H1 (cell line): ENCODE measurements at regions not wholly inside any gene's neighbourhood (a gene's known extent, or its start where the extent isn't known, plus 50 kb on each side); places are given as distances from the start of the nearest gene placed in this dataset.

ENCODE experiments used
- BRCA1 ChIP-seq: IDR thresholded peaks from 2 replicates; pipeline ENCODE4 v1.6.1; 2012; ENCODE audit warnings: low read depth, low read length, improper control_type of control experiment
- CHD2 ChIP-seq: IDR thresholded peaks from 2 replicates; pipeline ENCODE4 v1.6.1; 2012; ENCODE audit warnings: low read length, improper control_type of control experiment
- CHD7 ChIP-seq: fragments of 300-600 bp; sonication (generic); IDR thresholded peaks from 2 replicates; pipeline ENCODE4 v1.7.1; 2012; ENCODE audit warnings: low read length, moderate library complexity, mild to moderate bottlenecking, inconsistent platforms; ENCODE audit not compliant: insufficient replicate concordance
- KDM4A ChIP-seq: IDR thresholded peaks from one replicate; pipeline ENCODE4 v1.7.1; 2012; ENCODE audit warnings: low read depth, mild to moderate bottlenecking, moderate library complexity, low read length, inconsistent platforms; ENCODE audit not compliant: severe bottlenecking
- NRF1 ChIP-seq: IDR thresholded peaks from 2 replicates; pipeline ENCODE4 v1.6.1; 2011; ENCODE audit warnings: mild to moderate bottlenecking, low read depth, low read length, improper control_type of control experiment
- SIRT6 ChIP-seq: IDR thresholded peaks from one replicate; pipeline ENCODE4 v1.7.1; 2012; ENCODE audit warnings: low read length, inconsistent platforms
- SRF ChIP-seq: IDR thresholded peaks from 2 replicates; pipeline ENCODE4 v1.6.1; 2011; ENCODE audit warnings: mild to moderate bottlenecking, low read depth, low read length, moderate library complexity

- TF ChIP-seq CHD7 (no peak), CHD2 (no peak), SIRT6 (no peak), KDM4A (no peak), BRCA1 (no peak), NRF1 (no peak), SRF (no peak)
Measured at GRCh38 chr6:1238040-1238439, 73.9 kb upstream of the FOXQ1 start (continued).
